Right lobe of liver (tissue), 4 donors: ENCODE measurements at regions not wholly inside any gene's neighbourhood (a gene's known extent, or its start where the extent isn't known, plus 50 kb on each side); places are given as distances from the start of the nearest gene placed in this dataset.

Source experiments
- CTCF ChIP-seq, 4 donors: fragments of 200-600 bp in 3 of 4; fragments of 450-650 bp in 1 of 4; IDR thresholded peaks; one replicate each; pipeline versions ENCODE4 v1.5.1 to v1.8.0; 2016 to 2022; ENCODE audit warnings: antibody characterized with exemption in 4 of 4, mild to moderate bottlenecking in 2 of 4
- POLR2A ChIP-seq: fragments of 450-650 bp; IDR thresholded peaks from one replicate; pipeline ENCODE4 v1.6.1; 2017; ENCODE audit warnings: antibody characterized with exemption, mild to moderate bottlenecking
- donor health status: DM: no; HTN: no; CAD: no.
- donor health status: DM: no; HTN: no; CAD: no.
- donor health status: DM: no; HTN: yes; CAD: no.

- TF ChIP-seq CTCF (IDR thresholded peaks at IDR 0.05) (no peak), POLR2A (no peak)
These were observed 783.0 kb downstream of the TMEM121 start for GRCh38 chr14:106309423-106309822.
